Sigmoid colon (tissue), 6 donors: ENCODE measurements at regions not wholly inside any gene's neighbourhood (a gene's known extent, or its start where the extent isn't known, plus 50 kb on each side); places are given as distances from the start of the nearest gene placed in this dataset.

ENCODE experiments used
- DNase-seq: peaks from one replicate; pipeline ENCODE4 v3.0.0-alpha.2; 2019
- H3K27ac ChIP-seq, 4 donors: fragments of 200-600 bp; sonication (generic); one replicate each; pipeline ENCODE4 v1.5.1; 2016 to 2019; ENCODE audit warnings: mild to moderate bottlenecking in 1 of 4
- H3K27me3 ChIP-seq, 3 donors: fragments of 200-600 bp; sonication (generic); one replicate each; pipeline ENCODE4 v1.5.1; 2019; ENCODE audit warnings: mild to moderate bottlenecking in 1 of 3
- H3K36me3 ChIP-seq, 4 donors: fragments of 200-600 bp; sonication (generic); one replicate each; pipeline ENCODE4 v1.5.1; 2016 to 2019
- H3K4me1 ChIP-seq, 4 donors: fragments of 200-600 bp; sonication (generic); one replicate each; pipeline ENCODE4 v1.5.1; 2017 to 2019
- H3K4me3 ChIP-seq, 4 donors: fragments of 200-600 bp; sonication (generic); one replicate each; pipeline ENCODE4 v1.5.1; 2017 to 2019; ENCODE audit warnings: mild to moderate bottlenecking in 2 of 4, moderate library complexity in 1 of 4
- H3K9me3 ChIP-seq, 4 donors: fragments of 200-600 bp in 3 of 4; sonication (generic) in 3 of 4; one replicate each; pipeline versions ENCODE4 v1.5.1 to v1.6.1; 2013 to 2019
- EP300 ChIP-seq, 4 donors: sonication (generic); formaldehyde crosslinking; IDR thresholded peaks; one replicate each; pipeline ENCODE4 v1.6.1; 2017; ENCODE audit warnings: antibody characterized with exemption in 4 of 4
- POLR2A ChIP-seq, 2 donors: fragments of 450-650 bp; IDR thresholded peaks; one replicate each; pipeline ENCODE4 v1.6.1; 2016; ENCODE audit warnings: antibody characterized with exemption in 2 of 2, mild to moderate bottlenecking in 2 of 2, moderate library complexity in 2 of 2
- POLR2AphosphoS5 ChIP-seq, 4 donors: sonication (generic); formaldehyde crosslinking; IDR thresholded peaks; one replicate each; pipeline ENCODE4 v1.6.1; 2017; ENCODE audit warnings: antibody characterized with exemption in 4 of 4
- WGBS, 2 donors: extraction: QIAGEN DNeasy Blood & Tissue Kit; methylation state at CpG; one replicate each; pipeline ENCODE4 v1.1.7; 2013; 5-methylcytosine and 5-hydroxymethylcytosine counted together
- intact Hi-C: fragments of 100-400 bp; cut with DNase I; formaldehyde crosslinking; loops from one replicate; pipeline ENCODE4 v1.15.1; 2023
- TF ChIP-seq, protein P1 (sequence below), 4 experiments: fragments of 450-650 bp in 3 of 4; fragments of 200-600 bp in 1 of 4; IDR thresholded peaks; one replicate each; pipeline ENCODE4 v1.5.1; 2016 to 2019; ENCODE audit warnings: antibody characterized with exemption in 4 of 4, mild to moderate bottlenecking in 3 of 4, moderate library complexity in 2 of 4
- donor health status: healthy with polysubstance abuse.
- donor health status: healthy.

DNA sequence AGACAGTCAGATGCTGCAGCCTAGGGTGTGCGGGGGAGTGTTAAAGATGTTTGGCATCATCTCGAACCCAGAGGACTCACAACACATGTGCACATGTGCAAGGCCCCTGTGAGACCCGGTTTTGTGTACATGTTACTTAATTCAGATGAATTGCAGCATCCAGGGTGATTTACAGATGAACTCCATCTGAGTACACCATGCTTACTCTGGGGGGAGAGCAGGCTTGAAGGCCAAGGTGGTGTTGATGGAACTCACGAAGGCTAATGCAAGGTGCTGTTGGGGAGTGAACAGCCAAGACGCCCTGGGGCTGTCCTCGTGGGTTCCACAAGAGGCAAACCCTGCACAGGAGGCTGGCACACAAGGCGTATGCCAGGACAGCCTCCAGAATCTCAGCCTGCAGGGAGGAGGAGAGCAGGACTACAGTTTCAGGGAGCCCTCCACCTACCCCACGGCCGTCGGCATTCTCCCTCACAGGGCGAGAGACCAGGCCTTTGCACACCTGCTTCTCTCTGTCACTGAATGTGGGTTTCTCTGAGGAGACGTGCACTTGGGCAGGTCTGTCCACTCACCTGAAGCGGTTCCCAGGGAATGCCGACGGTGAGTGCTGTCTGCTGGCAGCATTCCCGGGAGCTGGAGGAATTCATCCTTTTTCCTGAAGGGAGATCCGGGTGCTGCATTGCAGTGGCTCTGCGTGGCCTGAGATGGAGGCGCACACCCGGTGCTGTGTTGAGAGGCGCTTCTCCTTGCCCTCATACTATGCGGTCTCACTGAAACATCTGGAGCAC lies 178.5 kb upstream of the RNF32 start:
- Histone ChIP-seq H3K9me3 (no peaks in the 10 kb centered on the region), H3K4me1 (no peaks in the 10 kb centered on the region), H3K4me3 (no peak overlapping the region), H3K27me3 (no peaks in the 10 kb centered on the region), H3K27ac (no peak overlapping the region), H3K36me3 (no peaks in the 10 kb centered on the region)
- DNase-seq: no peak
- WGBS, 2 donors: 86% methylated on average over 22 of the region's 22 CpGs
- intact Hi-C loops: no loop called here
- no peak for TF ChIP-seq POLR2A (IDR thresholded peaks at IDR 0.05)
- TF ChIP-seq, protein P1, sequence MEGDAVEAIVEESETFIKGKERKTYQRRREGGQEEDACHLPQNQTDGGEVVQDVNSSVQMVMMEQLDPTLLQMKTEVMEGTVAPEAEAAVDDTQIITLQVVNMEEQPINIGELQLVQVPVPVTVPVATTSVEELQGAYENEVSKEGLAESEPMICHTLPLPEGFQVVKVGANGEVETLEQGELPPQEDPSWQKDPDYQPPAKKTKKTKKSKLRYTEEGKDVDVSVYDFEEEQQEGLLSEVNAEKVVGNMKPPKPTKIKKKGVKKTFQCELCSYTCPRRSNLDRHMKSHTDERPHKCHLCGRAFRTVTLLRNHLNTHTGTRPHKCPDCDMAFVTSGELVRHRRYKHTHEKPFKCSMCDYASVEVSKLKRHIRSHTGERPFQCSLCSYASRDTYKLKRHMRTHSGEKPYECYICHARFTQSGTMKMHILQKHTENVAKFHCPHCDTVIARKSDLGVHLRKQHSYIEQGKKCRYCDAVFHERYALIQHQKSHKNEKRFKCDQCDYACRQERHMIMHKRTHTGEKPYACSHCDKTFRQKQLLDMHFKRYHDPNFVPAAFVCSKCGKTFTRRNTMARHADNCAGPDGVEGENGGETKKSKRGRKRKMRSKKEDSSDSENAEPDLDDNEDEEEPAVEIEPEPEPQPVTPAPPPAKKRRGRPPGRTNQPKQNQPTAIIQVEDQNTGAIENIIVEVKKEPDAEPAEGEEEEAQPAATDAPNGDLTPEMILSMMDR (IDR thresholded peaks at IDR 0.05): no peak
- no peak for TF ChIP-seq POLR2AphosphoS5 (IDR thresholded peaks at IDR 0.05)
- no peak for TF ChIP-seq EP300 (IDR thresholded peaks at IDR 0.05)

DNA sequence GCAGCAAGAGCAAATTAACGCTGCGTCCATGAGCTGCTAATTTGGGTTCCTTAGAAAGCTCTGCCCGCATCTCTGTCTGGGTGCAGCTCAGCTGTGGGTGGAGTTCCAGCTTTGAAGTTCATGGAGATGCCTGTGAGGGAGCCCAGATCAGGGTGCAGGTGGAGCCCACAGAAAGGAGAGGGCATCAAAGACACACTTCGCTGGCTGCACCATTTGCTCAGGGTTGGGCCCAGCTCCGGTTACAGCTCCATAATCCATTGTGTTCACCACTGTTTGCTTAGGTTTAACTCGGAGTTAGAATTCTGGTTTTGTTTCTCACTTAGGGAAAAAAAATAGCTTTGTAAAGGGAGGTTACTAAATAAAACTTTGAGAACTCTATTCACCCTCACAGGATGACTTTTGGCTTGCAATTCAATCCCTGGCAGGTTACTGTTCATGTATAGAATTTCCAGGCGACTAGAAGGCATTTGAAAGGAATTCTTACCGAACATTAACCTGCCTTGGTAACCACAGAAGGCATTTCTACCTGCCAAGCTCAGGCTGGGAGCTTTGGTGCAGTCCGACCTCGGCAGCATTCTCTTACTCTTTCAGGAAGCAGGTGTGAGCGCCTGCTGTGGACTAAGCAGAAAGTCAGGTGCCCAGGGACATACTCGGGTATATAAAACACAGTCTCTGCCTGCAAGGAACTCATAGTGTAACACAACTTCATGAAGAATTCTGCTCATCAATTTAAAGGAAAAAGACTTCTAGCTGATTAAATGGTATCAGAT lies 179.5 kb upstream of the RNF32 start:
- Histone ChIP-seq H3K27me3 (no peaks in the 10 kb centered on the region), H3K27ac (no peak overlapping the region), H3K4me1 (no peaks in the 10 kb centered on the region), H3K9me3 (no peaks in the 10 kb centered on the region), H3K4me3 (no peak overlapping the region), H3K36me3 (no peaks in the 10 kb centered on the region)
- 19 to 58% methylated on average over 12 of the region's 12 CpGs for WGBS, 2 donors
- intact Hi-C loops: no loop called here
- TF ChIP-seq EP300 (IDR thresholded peaks at IDR 0.05) (no peak), POLR2A (IDR thresholded peaks at IDR 0.05) (no peak), POLR2AphosphoS5 (IDR thresholded peaks at IDR 0.05) (no peak)
- TF ChIP-seq, protein P1 (IDR thresholded peaks at IDR 0.05): no peak
- no peak for DNase-seq

DNA sequence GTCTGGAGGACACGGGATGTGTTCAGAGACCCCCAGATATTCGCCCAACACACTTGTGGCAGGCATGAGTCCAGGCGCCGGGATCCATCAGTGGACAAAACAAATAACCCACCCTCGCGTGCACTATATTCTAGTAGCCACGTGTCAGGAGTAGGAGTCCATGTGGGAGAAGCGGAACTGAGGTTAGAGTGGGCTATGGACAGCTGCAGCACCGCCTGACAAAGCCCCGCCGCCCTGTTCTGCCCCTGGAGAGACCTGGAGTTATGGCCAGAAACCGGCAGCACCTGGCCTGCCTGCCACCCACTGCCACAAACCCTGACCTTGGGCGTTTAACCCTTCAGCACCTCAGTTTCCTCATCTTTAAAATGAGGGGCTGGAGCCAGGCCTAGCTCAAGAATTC lies 181.0 kb upstream of the RNF32 start:
- Histone ChIP-seq H3K27me3 (no peaks in the 10 kb centered on the region), H3K9me3 (no peaks in the 10 kb centered on the region), H3K36me3 (no peaks in the 10 kb centered on the region), H3K4me1 (no peaks in the 10 kb centered on the region), H3K4me3 (no peak overlapping the region), H3K27ac (no peak overlapping the region)
- WGBS, 2 donors: 88 to 93% methylated on average over 13 of the region's 13 CpGs
- no peak for DNase-seq
- TF ChIP-seq POLR2A (IDR thresholded peaks at IDR 0.05): no peak
- no peak for TF ChIP-seq EP300 (IDR thresholded peaks at IDR 0.05)
- no peak for TF ChIP-seq POLR2AphosphoS5 (IDR thresholded peaks at IDR 0.05)
- TF ChIP-seq, protein P1 (IDR thresholded peaks at IDR 0.05): no peak
- intact Hi-C loops: no loop called here

DNA sequence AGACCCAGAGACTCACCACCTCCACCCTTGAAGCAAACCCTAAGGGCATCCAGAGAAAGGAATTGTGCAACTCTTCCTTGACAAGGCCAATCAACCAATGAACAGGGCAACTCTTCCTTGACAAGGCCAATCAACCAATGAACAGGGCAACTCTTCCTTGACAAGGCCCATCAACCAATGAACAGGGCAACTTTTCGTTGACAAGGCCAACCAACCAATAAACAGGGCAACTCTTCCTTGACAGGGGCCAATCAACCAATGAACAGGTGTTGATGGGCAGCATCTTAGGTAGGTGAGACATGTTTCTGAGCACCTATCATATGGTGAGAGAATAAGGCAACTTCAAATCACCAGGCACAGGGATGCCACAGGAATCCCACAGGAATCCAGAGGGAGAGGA lies 181.5 kb upstream of the RNF32 start:
- intact Hi-C loops: no loop called here
- Histone ChIP-seq H3K9me3 (no peaks in the 10 kb centered on the region), H3K4me1 (no peaks in the 10 kb centered on the region), H3K27ac (no peak overlapping the region), H3K36me3 (no peaks in the 10 kb centered on the region), H3K4me3 (no peak overlapping the region), H3K27me3 (no peaks in the 10 kb centered on the region)
- TF ChIP-seq POLR2AphosphoS5 (IDR thresholded peaks at IDR 0.05): no peak
- TF ChIP-seq, protein P1 (IDR thresholded peaks at IDR 0.05): no peak
- DNase-seq: no peak
- WGBS, 2 donors: 83 to 88% methylated on average over 1 of the region's 1 CpG
